ENCODE measurements at regions not wholly inside any gene's neighbourhood (a gene's known extent, or its start where the extent isn't known, plus 50 kb on each side); places are given as distances from the start of the nearest gene placed in this dataset.

GRCh38 chrX:85503258-85504158 is 124.0 kb upstream of the POF1B start:
- TF ChIP-seq SP1 (CRISPR knock-in tag; conservative IDR thresholded peaks at IDR 0.05): no peak
- no peak for TF ChIP-seq CTCF (IDR thresholded peaks at IDR 0.05)

All from WTC11 (cell line).